Liver (tissue), 3 donors: ENCODE measurements at regions not wholly inside any gene's neighbourhood (a gene's known extent, or its start where the extent isn't known, plus 50 kb on each side); places are given as distances from the start of the nearest gene placed in this dataset.

Experiments used
- ATF3 ChIP-seq: IDR thresholded peaks from 2 replicates; pipeline ENCODE4 v1.6.1; 2016; ENCODE audit warnings: antibody characterized with exemption
- CTCF ChIP-seq: fragments of 150-350 bp; IDR thresholded peaks from 2 replicates; pipeline ENCODE4 v1.5.1; 2017; ENCODE audit warnings: improper control_type of control experiment, low read depth, low read length; ENCODE audit not compliant: missing input control
- FOXA1 ChIP-seq: IDR thresholded peaks from 2 replicates; pipeline ENCODE4 v1.6.1; 2016; ENCODE audit warnings: antibody characterized with exemption
- FOXA2 ChIP-seq: IDR thresholded peaks from 2 replicates; pipeline ENCODE4 v1.6.1; 2016; ENCODE audit warnings: antibody characterized with exemption
- GABPA ChIP-seq, 2 donors: IDR thresholded peaks in 1 of 2; conservative IDR thresholded peaks in 1 of 2; 2 replicates each; pipeline ENCODE4 v1.6.1; 2016; ENCODE audit warnings: antibody characterized with exemption in 2 of 2, mild to moderate bottlenecking in 1 of 2, moderate library complexity in 1 of 2
- JUND ChIP-seq, 2 donors: IDR thresholded peaks; 2 replicates each; pipeline ENCODE4 v1.6.1; 2016; ENCODE audit warnings: antibody characterized with exemption in 2 of 2
- SP1 ChIP-seq: IDR thresholded peaks from 2 replicates; pipeline ENCODE4 v1.6.1; 2018; ENCODE audit warnings: antibody characterized with exemption, mild to moderate bottlenecking
- TF ChIP-seq, protein P1 (sequence below): IDR thresholded peaks from 2 replicates; pipeline ENCODE4 v1.6.1; 2016; ENCODE audit warnings: antibody characterized with exemption
- TF ChIP-seq, protein P2 (sequence below): IDR thresholded peaks from 2 replicates; pipeline ENCODE4 v1.6.1; 2016; ENCODE audit warnings: antibody characterized with exemption
- TF ChIP-seq, protein P3 (sequence below): IDR thresholded peaks from 2 replicates; pipeline ENCODE4 v1.6.1; 2016; ENCODE audit warnings: antibody characterized with exemption, mild to moderate bottlenecking
- donor health status: healthy.
- donor health status: healthy.

DNA sequence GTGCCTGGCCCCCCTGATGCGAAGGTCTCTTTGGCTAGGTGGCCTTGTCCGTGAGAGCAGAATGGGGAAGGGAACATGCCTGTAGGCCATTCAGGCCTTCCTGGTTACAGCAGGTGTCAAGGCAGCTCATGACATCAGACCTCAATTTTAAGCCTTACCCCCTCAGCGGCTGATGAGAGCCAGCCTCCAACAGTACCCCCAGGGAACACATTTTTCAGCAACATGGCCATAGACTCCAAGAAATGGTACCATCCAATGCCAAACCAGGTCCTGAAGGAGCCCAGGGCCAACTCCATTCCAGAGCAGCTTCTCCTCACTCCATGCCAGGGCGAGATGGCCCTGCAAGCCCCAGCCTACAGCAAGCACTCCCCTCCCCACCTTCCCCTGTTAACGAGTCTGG, 199.2 kb downstream of the SMAD2 start:
- no peak for TF ChIP-seq CTCF
- no peak for TF ChIP-seq ATF3
- no peak for TF ChIP-seq JUND (IDR thresholded peaks at IDR 0.05)
- TF ChIP-seq, protein P1, sequence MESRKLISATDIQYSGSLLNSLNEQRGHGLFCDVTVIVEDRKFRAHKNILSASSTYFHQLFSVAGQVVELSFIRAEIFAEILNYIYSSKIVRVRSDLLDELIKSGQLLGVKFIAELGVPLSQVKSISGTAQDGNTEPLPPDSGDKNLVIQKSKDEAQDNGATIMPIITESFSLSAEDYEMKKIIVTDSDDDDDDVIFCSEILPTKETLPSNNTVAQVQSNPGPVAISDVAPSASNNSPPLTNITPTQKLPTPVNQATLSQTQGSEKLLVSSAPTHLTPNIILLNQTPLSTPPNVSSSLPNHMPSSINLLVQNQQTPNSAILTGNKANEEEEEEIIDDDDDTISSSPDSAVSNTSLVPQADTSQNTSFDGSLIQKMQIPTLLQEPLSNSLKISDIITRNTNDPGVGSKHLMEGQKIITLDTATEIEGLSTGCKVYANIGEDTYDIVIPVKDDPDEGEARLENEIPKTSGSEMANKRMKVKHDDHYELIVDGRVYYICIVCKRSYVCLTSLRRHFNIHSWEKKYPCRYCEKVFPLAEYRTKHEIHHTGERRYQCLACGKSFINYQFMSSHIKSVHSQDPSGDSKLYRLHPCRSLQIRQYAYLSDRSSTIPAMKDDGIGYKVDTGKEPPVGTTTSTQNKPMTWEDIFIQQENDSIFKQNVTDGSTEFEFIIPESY, result no peak
- TF ChIP-seq, protein P2, sequence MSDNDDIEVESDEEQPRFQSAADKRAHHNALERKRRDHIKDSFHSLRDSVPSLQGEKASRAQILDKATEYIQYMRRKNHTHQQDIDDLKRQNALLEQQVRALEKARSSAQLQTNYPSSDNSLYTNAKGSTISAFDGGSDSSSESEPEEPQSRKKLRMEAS, result no peak
- TF ChIP-seq SP1, result no peak
- TF ChIP-seq GABPA (IDR thresholded peaks at IDR 0.05 in 1 of 2, conservative IDR thresholded peaks at IDR 0.05 in 1 of 2), result no peak
- no peak for TF ChIP-seq FOXA1
- TF ChIP-seq, protein P3, sequence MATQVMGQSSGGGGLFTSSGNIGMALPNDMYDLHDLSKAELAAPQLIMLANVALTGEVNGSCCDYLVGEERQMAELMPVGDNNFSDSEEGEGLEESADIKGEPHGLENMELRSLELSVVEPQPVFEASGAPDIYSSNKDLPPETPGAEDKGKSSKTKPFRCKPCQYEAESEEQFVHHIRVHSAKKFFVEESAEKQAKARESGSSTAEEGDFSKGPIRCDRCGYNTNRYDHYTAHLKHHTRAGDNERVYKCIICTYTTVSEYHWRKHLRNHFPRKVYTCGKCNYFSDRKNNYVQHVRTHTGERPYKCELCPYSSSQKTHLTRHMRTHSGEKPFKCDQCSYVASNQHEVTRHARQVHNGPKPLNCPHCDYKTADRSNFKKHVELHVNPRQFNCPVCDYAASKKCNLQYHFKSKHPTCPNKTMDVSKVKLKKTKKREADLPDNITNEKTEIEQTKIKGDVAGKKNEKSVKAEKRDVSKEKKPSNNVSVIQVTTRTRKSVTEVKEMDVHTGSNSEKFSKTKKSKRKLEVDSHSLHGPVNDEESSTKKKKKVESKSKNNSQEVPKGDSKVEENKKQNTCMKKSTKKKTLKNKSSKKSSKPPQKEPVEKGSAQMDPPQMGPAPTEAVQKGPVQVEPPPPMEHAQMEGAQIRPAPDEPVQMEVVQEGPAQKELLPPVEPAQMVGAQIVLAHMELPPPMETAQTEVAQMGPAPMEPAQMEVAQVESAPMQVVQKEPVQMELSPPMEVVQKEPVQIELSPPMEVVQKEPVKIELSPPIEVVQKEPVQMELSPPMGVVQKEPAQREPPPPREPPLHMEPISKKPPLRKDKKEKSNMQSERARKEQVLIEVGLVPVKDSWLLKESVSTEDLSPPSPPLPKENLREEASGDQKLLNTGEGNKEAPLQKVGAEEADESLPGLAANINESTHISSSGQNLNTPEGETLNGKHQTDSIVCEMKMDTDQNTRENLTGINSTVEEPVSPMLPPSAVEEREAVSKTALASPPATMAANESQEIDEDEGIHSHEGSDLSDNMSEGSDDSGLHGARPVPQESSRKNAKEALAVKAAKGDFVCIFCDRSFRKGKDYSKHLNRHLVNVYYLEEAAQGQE, result no peak
- no peak for TF ChIP-seq FOXA2
